GM18951 (cell line): ENCODE measurements at regions not wholly inside any gene's neighbourhood (a gene's known extent, or its start where the extent isn't known, plus 50 kb on each side); places are given as distances from the start of the nearest gene placed in this dataset.

Experiments used
- POLR2A ChIP-seq: IDR thresholded peaks from 4 replicates; pipeline ENCODE4 v1.6.1; 2011; ENCODE audit warnings: mild to moderate bottlenecking; ENCODE audit not compliant: insufficient read length, insufficient read depth; ENCODE audit errors: extremely low read depth
- in situ Hi-C: fragments of 300-500 bp; cut with MboI; formaldehyde crosslinking; loops from one replicate; pipeline ENCODE4 v1.12.0; 2022; ENCODE audit warnings: low sequenced_read_pairs, mixed read lengths, inconsistent platforms; ENCODE audit not compliant: unreplicated experiment

- in situ Hi-C loops: no loop called here
- TF ChIP-seq POLR2A: no peak
These were observed 247.3 kb downstream of the SLC7A11 start for GRCh38 chr4:137994853-137995252.

GRCh38 chr4:137993232-137993631 lies 248.9 kb downstream of the SLC7A11 start:
- in situ Hi-C loops: no loop called here
- TF ChIP-seq POLR2A: no peak

DNA sequence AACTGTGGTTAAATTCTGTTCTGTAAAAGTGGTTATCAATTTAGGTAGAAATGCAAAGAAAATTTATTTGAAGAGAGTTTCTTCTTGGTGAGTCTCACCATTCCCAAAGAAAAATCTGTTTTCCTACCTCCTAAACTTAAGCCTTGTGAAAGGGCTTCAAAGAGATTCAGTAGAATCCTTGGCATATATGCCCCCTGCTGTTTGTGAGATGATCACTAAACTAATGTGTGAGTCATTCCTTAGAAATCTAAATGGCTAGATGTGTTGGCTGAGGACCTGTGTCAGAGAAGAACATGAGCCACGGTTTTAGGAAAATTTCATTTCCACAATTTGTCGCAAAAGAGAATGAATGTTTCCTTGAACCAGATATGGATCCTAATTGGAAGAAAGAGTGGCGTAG lies 260.9 kb downstream of the SLC7A11 start:
- in situ Hi-C loops: no loop called here
- TF ChIP-seq POLR2A: no peak

DNA sequence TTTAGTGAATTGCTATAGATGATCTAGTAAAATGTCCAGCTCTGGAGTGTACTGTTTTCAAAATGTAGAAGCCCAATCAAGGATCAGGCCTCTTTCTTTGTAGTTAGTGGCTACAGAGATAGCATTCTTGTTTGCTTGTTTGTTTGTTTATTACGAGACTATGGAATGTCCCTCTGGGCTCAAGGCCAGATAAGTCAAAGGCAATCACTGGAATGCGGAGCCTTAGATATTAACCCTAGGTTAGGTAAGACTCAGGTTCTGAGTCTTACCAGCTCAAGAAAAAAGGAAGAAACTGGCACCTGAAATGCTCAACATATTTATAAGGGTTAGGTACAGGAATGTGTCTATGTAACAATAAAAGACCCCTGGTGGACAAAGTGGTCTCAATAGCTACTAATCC lies 261.5 kb downstream of the SLC7A11 start:
- in situ Hi-C loops: no loop called here
- TF ChIP-seq POLR2A: no peak

GRCh38 chr4:137979938-137980337 lies 262.2 kb downstream of the SLC7A11 start:
- in situ Hi-C loops: no loop called here
- no peak for TF ChIP-seq POLR2A

DNA sequence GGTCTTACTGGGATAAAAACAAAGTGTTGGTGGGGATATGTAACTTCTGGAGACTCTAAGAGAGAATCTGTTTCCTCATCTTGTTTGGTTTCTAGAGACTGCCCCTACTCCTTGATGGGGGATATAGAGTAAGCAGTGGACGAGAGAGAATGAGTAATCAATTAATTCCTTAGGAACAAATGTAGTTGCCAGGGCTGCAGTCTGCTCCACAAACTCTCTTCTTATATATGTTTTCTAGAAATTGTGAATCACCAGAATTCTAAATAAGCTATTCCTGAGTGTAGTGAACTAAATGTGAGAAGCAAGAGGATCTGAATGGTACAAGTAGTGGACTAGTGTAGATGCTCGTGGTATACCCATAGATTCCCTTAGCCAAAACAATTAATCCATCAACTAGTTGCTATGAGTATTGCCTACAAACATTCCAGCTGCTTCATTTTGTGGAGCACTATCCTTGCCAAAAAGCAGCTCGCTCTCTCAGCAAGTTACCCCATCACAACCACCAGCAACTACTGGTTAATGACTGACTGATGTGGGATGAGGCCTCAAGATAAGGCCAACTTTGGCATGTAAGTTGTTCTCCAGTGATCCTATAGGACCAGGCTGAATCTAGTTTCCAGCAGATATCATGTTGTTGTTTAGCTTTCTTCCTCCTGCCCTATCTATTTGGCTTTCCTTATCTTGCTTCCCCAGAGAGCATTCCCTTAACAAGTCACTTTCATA lies 273.0 kb downstream of the SLC7A11 start:
- no peak for TF ChIP-seq POLR2A
- in situ Hi-C loops: no loop called here

GRCh38 chr4:137967480-137968190 lies 274.5 kb downstream of the SLC7A11 start:
- no peak for TF ChIP-seq POLR2A
- in situ Hi-C loops: no loop called here

DNA sequence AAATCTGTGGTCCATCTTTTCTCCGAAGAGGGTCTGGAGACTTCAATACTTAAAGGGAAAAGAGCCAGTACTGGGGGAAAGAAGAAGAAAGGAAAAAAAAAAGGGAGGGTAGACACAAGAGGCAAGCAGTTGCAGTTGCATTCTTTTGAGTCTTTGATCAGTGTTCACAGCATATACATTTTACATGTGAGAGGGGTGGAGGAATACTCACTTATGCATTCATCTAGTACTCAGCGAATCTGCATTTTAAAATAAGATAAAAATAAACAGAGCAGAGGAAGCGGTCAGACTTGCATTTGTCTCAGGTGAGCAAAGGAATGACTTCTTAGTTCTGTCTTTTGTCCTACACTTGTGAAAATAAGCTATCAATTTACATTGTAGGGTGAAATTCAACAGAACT lies 275.6 kb downstream of the SLC7A11 start:
- in situ Hi-C loops: no loop called here
- no peak for TF ChIP-seq POLR2A

DNA sequence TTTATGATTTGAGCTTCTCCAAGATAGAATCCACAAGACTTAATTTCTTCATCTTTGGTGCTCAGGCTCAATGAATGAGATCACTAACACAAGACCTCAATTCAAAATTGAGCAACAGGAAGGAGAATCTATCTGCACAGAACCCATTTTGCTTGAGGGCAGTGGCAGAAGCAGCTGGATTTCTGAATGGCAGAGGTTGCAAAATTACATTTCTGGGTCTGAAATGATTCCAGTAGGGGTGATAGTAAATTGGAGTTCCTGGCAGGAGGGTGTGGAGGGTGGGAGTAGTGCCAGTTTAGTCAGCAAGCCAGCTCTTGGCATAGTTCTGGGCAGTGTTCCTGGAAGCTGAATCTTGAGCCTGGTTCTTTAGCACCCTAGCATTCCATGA lies 281.1 kb downstream of the SLC7A11 start:
- no peak for TF ChIP-seq POLR2A
- in situ Hi-C loops: no loop called here

GRCh38 chr4:137960371-137961050 lies 281.6 kb downstream of the SLC7A11 start:
- no peak for TF ChIP-seq POLR2A
- in situ Hi-C loops: no loop called here

DNA sequence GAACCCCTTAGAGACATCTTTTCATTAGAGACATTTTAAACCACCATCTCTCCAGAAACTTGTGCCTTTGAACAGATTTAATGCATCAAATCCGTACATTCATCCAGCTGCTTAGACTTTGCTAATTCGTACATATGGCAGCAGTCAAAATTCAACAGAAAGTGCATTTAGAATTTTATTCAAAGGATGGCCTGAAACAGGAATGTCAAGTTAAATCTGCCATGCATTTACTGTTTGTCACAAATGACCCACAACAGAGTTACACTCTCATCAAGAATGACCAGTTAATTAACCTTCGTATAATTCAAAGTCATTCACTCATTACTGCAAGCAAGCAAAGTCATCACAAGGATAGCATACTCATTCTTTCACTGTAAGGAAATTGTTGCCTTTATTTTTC lies 284.3 kb downstream of the SLC7A11 start:
- no peak for TF ChIP-seq POLR2A
- in situ Hi-C loops: no loop called here

GRCh38 chr4:137956256-137956655 lies 285.9 kb downstream of the SLC7A11 start:
- TF ChIP-seq POLR2A: no peak
- in situ Hi-C loops: no loop called here

DNA sequence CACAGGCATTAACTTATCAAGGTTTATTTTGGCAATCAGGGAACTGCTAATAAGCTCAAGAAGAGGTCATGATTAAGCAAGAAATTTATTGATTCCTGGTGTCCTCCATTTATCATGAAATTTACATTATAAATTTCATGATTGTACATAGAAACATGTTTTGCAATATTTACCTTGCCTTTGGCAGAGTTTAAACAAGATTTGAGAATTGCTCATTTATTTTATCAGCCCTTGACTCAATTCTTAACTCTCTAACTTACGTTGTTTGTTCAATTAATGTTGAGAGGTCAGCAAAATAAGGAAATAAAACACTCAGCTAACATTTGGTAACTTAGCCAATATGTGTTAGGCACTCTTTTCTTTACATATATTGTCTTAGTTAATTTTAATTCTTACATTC lies 286.6 kb downstream of the SLC7A11 start:
- TF ChIP-seq POLR2A: no peak
- in situ Hi-C loops: no loop called here

DNA sequence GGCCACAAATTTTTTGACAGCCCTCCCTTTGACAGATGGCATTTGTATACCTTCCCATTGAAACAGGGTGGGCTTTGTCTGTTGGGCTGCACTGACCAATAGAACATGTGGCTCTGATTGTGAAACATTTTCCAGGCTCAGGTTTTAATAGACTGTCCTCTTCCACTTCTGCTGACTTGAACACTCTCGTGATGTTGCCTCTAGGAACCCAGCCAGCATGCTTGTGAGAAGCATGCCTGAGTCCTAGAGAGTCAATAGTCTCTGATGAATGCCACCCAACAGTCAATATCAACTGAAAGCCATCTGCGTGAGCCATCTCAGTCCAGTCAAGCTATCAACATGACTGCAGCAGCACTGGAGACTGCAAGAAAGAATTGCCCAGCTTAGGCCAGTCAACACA lies 290.0 kb downstream of the SLC7A11 start:
- TF ChIP-seq POLR2A: no peak
- in situ Hi-C loops: no loop called here
